ENCODE measurements at regions not wholly inside any gene's neighbourhood (a gene's known extent, or its start where the extent isn't known, plus 50 kb on each side); places are given as distances from the start of the nearest gene placed in this dataset.

- Histone ChIP-seq H4K20me1 (ENCODE audit: low read depth, low read length) (no peaks in the 10 kb centered on the region), H3F3A (ENCODE audit: insufficient read depth) (no peaks in the 10 kb centered on the region), H3K27me3 (ENCODE audit: low read length) (no peaks in the 10 kb centered on the region), H3K36me3 (ENCODE audit: low read length) (no peaks in the 10 kb centered on the region), H3K9ac (ENCODE audit: low read length) (no peak overlapping the region), H3K9me3 (ENCODE audit: insufficient read depth, low read length) (peaks cover 7% of the 10 kb centered on the region; the same call in 1 of the 2 replicates), H3K79me2 (ENCODE audit: insufficient read depth, low read length) (no peaks in the 10 kb centered on the region), H3K4me2 (ENCODE audit: low read depth, low read length, poor library complexity, severe bottlenecking) (no peak overlapping the region), H2AFZ (ENCODE audit: low read depth, low read length, severe bottlenecking) (no peak overlapping the region), H3K9me2 (replicated peaks; ENCODE audit: insufficient read depth, low read length) (no peaks in the 10 kb centered on the region), H3K27ac (ENCODE audit: low read depth, low read length) (no peak overlapping the region), H3K4me3 (ENCODE audit: insufficient read depth, low read length, poor library complexity, severe bottlenecking) (no peak overlapping the region)
- TF ChIP-seq EZH2phosphoT487 (conservative IDR thresholded peaks at IDR 0.05; ENCODE audit: low read length): no peak
- TF ChIP-seq CTCF (IDR thresholded peaks at IDR 0.05; ENCODE audit: insufficient read depth, low read length, poor library complexity, severe bottlenecking): no peak
These were observed 162.3 kb downstream of the TGFB2 start for GRCh38 chr1:218507355-218508002.

GRCh38 chr1:218510153-218510772 lies 165.1 kb downstream of the TGFB2 start:
- H3K9me3 ChIP-seq (ENCODE audit: insufficient read depth, low read length): peaks cover 7% of the 10 kb centered on the region; the same call in 1 of the 2 replicates
- no peaks in the 10 kb centered on the region for H3K79me2 ChIP-seq (ENCODE audit: insufficient read depth, low read length)
- H3K9ac ChIP-seq (ENCODE audit: low read length): no peak overlapping the region
- H3K27me3 ChIP-seq (ENCODE audit: low read length): no peaks in the 10 kb centered on the region
- H3F3A ChIP-seq (ENCODE audit: insufficient read depth): no peaks in the 10 kb centered on the region
- no peaks in the 10 kb centered on the region for H4K20me1 ChIP-seq (ENCODE audit: low read depth, low read length)
- no peaks in the 10 kb centered on the region for H3K9me2 ChIP-seq (replicated peaks; ENCODE audit: insufficient read depth, low read length)
- H3K4me2 ChIP-seq (ENCODE audit: low read depth, low read length, poor library complexity, severe bottlenecking): no peak overlapping the region
- H3K27ac ChIP-seq (ENCODE audit: low read depth, low read length): no peak overlapping the region
- TF ChIP-seq CTCF (IDR thresholded peaks at IDR 0.05; ENCODE audit: insufficient read depth, low read length, poor library complexity, severe bottlenecking): no peak
- no peak for TF ChIP-seq EZH2phosphoT487 (conservative IDR thresholded peaks at IDR 0.05; ENCODE audit: low read length)
- no peak overlapping the region for H3K4me3 ChIP-seq (ENCODE audit: insufficient read depth, low read length, poor library complexity, severe bottlenecking)
- H2AFZ ChIP-seq (ENCODE audit: low read depth, low read length, severe bottlenecking): no peak overlapping the region
- H3K36me3 ChIP-seq (ENCODE audit: low read length): no peaks in the 10 kb centered on the region

- H3K9ac ChIP-seq (ENCODE audit: low read length): no peak overlapping the region
- no peaks in the 10 kb centered on the region for H4K20me1 ChIP-seq (ENCODE audit: low read depth, low read length)
- no peak overlapping the region for H2AFZ ChIP-seq (ENCODE audit: low read depth, low read length, severe bottlenecking)
- no peaks in the 10 kb centered on the region for H3K36me3 ChIP-seq (ENCODE audit: low read length)
- no peaks in the 10 kb centered on the region for H3K79me2 ChIP-seq (ENCODE audit: insufficient read depth, low read length)
- no peaks in the 10 kb centered on the region for H3F3A ChIP-seq (ENCODE audit: insufficient read depth)
- H3K9me3 ChIP-seq (ENCODE audit: insufficient read depth, low read length): no peaks in the 10 kb centered on the region
- H3K9me2 ChIP-seq (replicated peaks; ENCODE audit: insufficient read depth, low read length): no peaks in the 10 kb centered on the region
- no peaks in the 10 kb centered on the region for H3K27me3 ChIP-seq (ENCODE audit: low read length)
- no peak overlapping the region for H3K4me3 ChIP-seq (ENCODE audit: insufficient read depth, low read length, poor library complexity, severe bottlenecking)
- no peak for TF ChIP-seq CTCF (IDR thresholded peaks at IDR 0.05; ENCODE audit: insufficient read depth, low read length, poor library complexity, severe bottlenecking)
- no peak for TF ChIP-seq EZH2phosphoT487 (conservative IDR thresholded peaks at IDR 0.05; ENCODE audit: low read length)
- no peak overlapping the region for H3K27ac ChIP-seq (ENCODE audit: low read depth, low read length)
- no peak overlapping the region for H3K4me2 ChIP-seq (ENCODE audit: low read depth, low read length, poor library complexity, severe bottlenecking)
These were observed 168.2 kb downstream of the TGFB2 start for GRCh38 chr1:218513328-218513727.
